Liver (tissue), 8 donors: ENCODE measurements at regions not wholly inside any gene's neighbourhood (a gene's known extent, or its start where the extent isn't known, plus 50 kb on each side); places are given as distances from the start of the nearest gene placed in this dataset.

Source experiments
- DNase-seq: peaks from one replicate; pipeline ENCODE4 v3.0.0-alpha.2; 2017; ENCODE audit warnings: low spot score
- H3K27ac ChIP-seq, 2 donors: one replicate each; pipeline ENCODE4 v1.7.0; 2013; ENCODE audit warnings: inconsistent platforms in 2 of 2, low read length in 2 of 2, control low read depth in 1 of 2, low read depth in 1 of 2, mild to moderate bottlenecking in 1 of 2
- H3K27me3 ChIP-seq, 4 donors: one replicate each; pipeline versions ENCODE4 v1.6.1 to v1.7.0; 2013; ENCODE audit warnings: low read length in 3 of 4, inconsistent platforms in 1 of 4, mild to moderate bottlenecking in 1 of 4, moderate library complexity in 1 of 4; ENCODE audit not compliant: control insufficient read depth in 4 of 4, insufficient read depth in 4 of 4
- H3K36me3 ChIP-seq, 4 donors: one replicate each; pipeline versions ENCODE4 v1.6.1 to v1.7.0; 2013; ENCODE audit warnings: low read length in 3 of 4, mild to moderate bottlenecking in 3 of 4, low read depth in 1 of 4, moderate library complexity in 1 of 4; ENCODE audit not compliant: control insufficient read depth in 4 of 4, insufficient read depth in 3 of 4
- H3K4me1 ChIP-seq, 4 donors: one replicate each; pipeline versions ENCODE4 v1.6.1 to v1.7.0; 2013; ENCODE audit warnings: low read length in 3 of 4, mild to moderate bottlenecking in 3 of 4, moderate library complexity in 1 of 4; ENCODE audit not compliant: control insufficient read depth in 4 of 4, insufficient read depth in 4 of 4
- H3K4me3 ChIP-seq, 3 donors: one replicate each; pipeline versions ENCODE4 v1.6.1 to v1.7.0; 2013; ENCODE audit warnings: low read length in 3 of 3, control low read depth in 1 of 3, low read depth in 1 of 3, mild to moderate bottlenecking in 1 of 3
- H3K9ac ChIP-seq, 2 donors: one replicate each; pipeline ENCODE4 v1.7.0; 2013; ENCODE audit warnings: low read length in 2 of 2, mild to moderate bottlenecking in 2 of 2, moderate library complexity in 2 of 2, control low read depth in 1 of 2, low read depth in 1 of 2
- H3K9me3 ChIP-seq, 4 donors: one replicate each; pipeline versions ENCODE4 v1.6.1 to v1.7.0; 2013; ENCODE audit warnings: low read length in 3 of 4; ENCODE audit not compliant: control insufficient read depth in 4 of 4
- EGR1 ChIP-seq, 2 donors: IDR thresholded peaks; 2 replicates each; pipeline ENCODE4 v1.6.1; 2016 to 2018; ENCODE audit warnings: antibody characterized with exemption in 2 of 2, low read depth in 2 of 2
- FOXA1 ChIP-seq: IDR thresholded peaks from 2 replicates; pipeline ENCODE4 v1.6.1; 2016; ENCODE audit warnings: antibody characterized with exemption
- FOXA2 ChIP-seq: IDR thresholded peaks from 2 replicates; pipeline ENCODE4 v1.6.1; 2016; ENCODE audit warnings: antibody characterized with exemption
- GABPA ChIP-seq, 2 donors: IDR thresholded peaks in 1 of 2; conservative IDR thresholded peaks in 1 of 2; 2 replicates each; pipeline ENCODE4 v1.6.1; 2016; ENCODE audit warnings: antibody characterized with exemption in 2 of 2, mild to moderate bottlenecking in 1 of 2, moderate library complexity in 1 of 2
- HNF4A ChIP-seq, 2 donors: conservative IDR thresholded peaks; 2 replicates each; pipeline ENCODE4 v1.6.1; 2016; ENCODE audit warnings: antibody characterized with exemption in 2 of 2, mild to moderate bottlenecking in 2 of 2
- NR2F2 ChIP-seq: IDR thresholded peaks from 2 replicates; pipeline ENCODE4 v1.6.1; 2016; ENCODE audit warnings: antibody characterized with exemption
- SP1 ChIP-seq: IDR thresholded peaks from 2 replicates; pipeline ENCODE4 v1.6.1; 2018; ENCODE audit warnings: antibody characterized with exemption, mild to moderate bottlenecking
- TAF1 ChIP-seq: conservative IDR thresholded peaks from 2 replicates; pipeline ENCODE4 v1.6.1; 2016; ENCODE audit warnings: antibody characterized with exemption, mild to moderate bottlenecking
- YY1 ChIP-seq: IDR thresholded peaks from 2 replicates; pipeline ENCODE4 v1.6.1; 2016; ENCODE audit warnings: antibody characterized with exemption, mild to moderate bottlenecking
- WGBS: extraction: QIAGEN DNeasy Blood & Tissue Kit; methylation state at CpG from one replicate; pipeline ENCODE4 v1.1.7; 2013; 5-methylcytosine and 5-hydroxymethylcytosine counted together
- TF ChIP-seq, protein P1 (sequence below): fragments of 150-350 bp; IDR thresholded peaks from 2 replicates; pipeline ENCODE4 v1.5.1; 2017; ENCODE audit warnings: improper control_type of control experiment, low read depth, low read length; ENCODE audit not compliant: missing input control
- TF ChIP-seq, protein P2 (sequence below): IDR thresholded peaks from 2 replicates; pipeline ENCODE4 v1.6.1; 2016; ENCODE audit warnings: antibody characterized with exemption
- TF ChIP-seq, protein P3 (sequence below): IDR thresholded peaks from 2 replicates; pipeline ENCODE4 v1.6.1; 2016; ENCODE audit warnings: antibody characterized with exemption
- TF ChIP-seq, protein P4 (sequence below): IDR thresholded peaks from 2 replicates; pipeline ENCODE4 v1.6.1; 2016; ENCODE audit warnings: antibody characterized with exemption
- TF ChIP-seq, protein P5 (sequence below): IDR thresholded peaks from 2 replicates; pipeline ENCODE4 v1.6.1; 2016; ENCODE audit warnings: antibody characterized with exemption, mild to moderate bottlenecking
- donor health status: healthy.
- donor health status: healthy.
- donor health status: healthy.
- donor health status: healthy.
- donor health status: healthy.

DNA sequence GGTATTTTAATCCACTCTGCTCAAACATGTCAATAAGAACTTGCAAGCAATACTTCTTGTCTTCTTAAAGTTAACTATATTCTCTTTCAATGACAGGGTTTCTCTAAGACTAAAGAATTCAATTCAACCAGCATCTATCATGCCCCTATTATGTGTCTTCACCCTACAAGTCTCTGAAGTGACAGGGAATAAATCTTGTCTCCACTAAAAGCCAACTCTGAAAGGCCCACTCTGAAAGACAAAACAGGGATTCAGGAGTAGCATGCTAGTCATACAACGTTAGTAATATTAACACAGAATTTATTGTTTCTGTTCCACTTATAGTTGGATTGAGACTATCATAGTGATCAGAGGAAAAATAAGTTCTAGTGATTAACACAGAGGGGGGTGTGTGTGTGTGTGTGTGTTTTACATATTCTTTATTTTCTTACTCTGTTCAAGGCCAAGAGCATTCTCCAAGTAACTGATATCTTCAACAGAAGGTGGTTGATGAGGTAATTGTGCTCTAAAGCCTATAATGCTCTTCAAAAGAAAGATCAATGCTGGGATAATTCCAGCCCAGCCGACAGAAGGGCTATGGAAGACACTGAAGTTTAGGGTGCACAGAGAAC, 122.4 kb upstream of the DCLK2 start:
- no peak overlapping the region for H3K4me3 ChIP-seq
- no peak overlapping the region for H3K27ac ChIP-seq
- no peak for DNase-seq
- H3K36me3 ChIP-seq, result no peaks in the 10 kb centered on the region
- 78% methylated on average over 2 of the region's 2 CpGs for WGBS
- H3K27me3 ChIP-seq, result no peaks in the 10 kb centered on the region
- TF ChIP-seq, protein P1, sequence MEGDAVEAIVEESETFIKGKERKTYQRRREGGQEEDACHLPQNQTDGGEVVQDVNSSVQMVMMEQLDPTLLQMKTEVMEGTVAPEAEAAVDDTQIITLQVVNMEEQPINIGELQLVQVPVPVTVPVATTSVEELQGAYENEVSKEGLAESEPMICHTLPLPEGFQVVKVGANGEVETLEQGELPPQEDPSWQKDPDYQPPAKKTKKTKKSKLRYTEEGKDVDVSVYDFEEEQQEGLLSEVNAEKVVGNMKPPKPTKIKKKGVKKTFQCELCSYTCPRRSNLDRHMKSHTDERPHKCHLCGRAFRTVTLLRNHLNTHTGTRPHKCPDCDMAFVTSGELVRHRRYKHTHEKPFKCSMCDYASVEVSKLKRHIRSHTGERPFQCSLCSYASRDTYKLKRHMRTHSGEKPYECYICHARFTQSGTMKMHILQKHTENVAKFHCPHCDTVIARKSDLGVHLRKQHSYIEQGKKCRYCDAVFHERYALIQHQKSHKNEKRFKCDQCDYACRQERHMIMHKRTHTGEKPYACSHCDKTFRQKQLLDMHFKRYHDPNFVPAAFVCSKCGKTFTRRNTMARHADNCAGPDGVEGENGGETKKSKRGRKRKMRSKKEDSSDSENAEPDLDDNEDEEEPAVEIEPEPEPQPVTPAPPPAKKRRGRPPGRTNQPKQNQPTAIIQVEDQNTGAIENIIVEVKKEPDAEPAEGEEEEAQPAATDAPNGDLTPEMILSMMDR, result no peak
- TF ChIP-seq GABPA (IDR thresholded peaks at IDR 0.05 in 1 of 2, conservative IDR thresholded peaks at IDR 0.05 in 1 of 2), result no peak
- TF ChIP-seq, protein P2, sequence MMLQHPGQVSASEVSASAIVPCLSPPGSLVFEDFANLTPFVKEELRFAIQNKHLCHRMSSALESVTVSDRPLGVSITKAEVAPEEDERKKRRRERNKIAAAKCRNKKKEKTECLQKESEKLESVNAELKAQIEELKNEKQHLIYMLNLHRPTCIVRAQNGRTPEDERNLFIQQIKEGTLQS, result no peak
- H3K9me3 ChIP-seq, result no peaks in the 10 kb centered on the region
- no peak overlapping the region for H3K9ac ChIP-seq
- no peaks in the 10 kb centered on the region for H3K4me1 ChIP-seq

DNA sequence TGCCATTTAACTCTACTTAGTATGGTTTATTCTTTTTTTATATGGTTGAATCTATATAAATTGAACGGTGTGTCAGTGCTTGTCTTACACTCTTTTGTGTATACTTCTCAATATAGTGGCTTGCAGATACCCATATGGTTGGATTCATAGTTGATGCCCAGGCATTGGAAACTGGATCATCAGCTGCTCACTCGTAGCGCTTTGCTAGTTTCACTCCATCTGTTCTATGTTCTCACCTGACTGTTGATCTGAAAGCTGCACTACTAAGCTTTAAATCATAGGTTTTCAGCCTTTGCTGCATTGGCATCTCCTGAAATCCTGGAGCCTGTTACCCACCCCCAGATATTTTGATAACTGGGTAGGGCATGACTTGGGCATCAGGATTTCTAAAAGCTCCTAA, 121.6 kb upstream of the DCLK2 start:
- Histone ChIP-seq H3K27ac (no peak overlapping the region), H3K27me3 (no peaks in the 10 kb centered on the region), H3K4me1 (no peaks in the 10 kb centered on the region), H3K9me3 (no peaks in the 10 kb centered on the region), H3K36me3 (no peaks in the 10 kb centered on the region), H3K4me3 (no peak overlapping the region), H3K9ac (no peak overlapping the region)
- TF ChIP-seq FOXA2, result no peak
- WGBS, result 92% methylated on average over 3 of the region's 3 CpGs
- DNase-seq, result no peak

DNA sequence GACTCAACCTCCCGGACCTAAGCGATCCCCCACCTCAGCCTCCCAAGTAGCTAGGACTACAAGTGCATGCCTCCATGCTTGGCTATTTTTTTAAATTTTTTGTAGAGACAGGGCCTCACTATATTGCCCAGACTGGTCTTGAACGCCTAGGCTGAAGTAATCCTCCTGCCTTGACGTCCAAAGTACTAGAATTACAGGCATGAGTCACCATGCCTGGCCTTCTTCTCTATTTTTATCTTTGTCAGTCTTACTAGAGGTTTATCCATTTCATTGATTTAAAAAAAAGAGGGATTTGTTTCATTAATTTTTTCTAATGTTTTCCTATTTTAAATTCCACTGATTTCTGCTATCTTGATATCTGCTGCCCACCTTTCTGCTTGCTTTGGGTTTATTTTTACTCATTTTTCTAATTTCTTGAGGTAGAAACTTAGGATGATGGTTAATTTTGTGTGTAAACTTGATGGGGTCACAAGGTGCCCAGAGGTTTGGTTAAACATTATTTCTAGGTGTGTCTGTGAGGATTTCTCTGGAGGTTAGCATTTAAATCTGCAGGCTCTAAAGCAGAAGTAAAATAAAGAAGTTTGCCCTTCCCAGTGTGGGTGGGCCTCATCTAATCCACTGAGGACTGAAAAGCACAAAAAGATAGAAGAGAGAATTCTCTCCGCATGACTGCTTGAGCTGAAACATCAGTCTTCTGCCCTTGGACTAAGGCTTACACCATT, 116.2 kb upstream of the DCLK2 start:
- no peaks in the 10 kb centered on the region for H3K27me3 ChIP-seq
- 78% methylated on average over 5 of the region's 5 CpGs for WGBS
- no peak for DNase-seq

More for the DNA sequence above, 116.2 kb upstream of the DCLK2 start:
- no peaks in the 10 kb centered on the region for H3K9me3 ChIP-seq
- H3K27ac ChIP-seq, result no peak overlapping the region
- H3K4me1 ChIP-seq, result no peaks in the 10 kb centered on the region
- H3K9ac ChIP-seq, result no peak overlapping the region
- TF ChIP-seq YY1, result no peak
- no peak for TF ChIP-seq TAF1
- TF ChIP-seq FOXA2, result no peak
- TF ChIP-seq NR2F2, result no peak
- TF ChIP-seq, protein P3, sequence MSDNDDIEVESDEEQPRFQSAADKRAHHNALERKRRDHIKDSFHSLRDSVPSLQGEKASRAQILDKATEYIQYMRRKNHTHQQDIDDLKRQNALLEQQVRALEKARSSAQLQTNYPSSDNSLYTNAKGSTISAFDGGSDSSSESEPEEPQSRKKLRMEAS, result no peak
- no peak for TF ChIP-seq FOXA1
- no peak for TF ChIP-seq HNF4A (conservative IDR thresholded peaks at IDR 0.05)
- no peak for TF ChIP-seq GABPA (IDR thresholded peaks at IDR 0.05 in 1 of 2, conservative IDR thresholded peaks at IDR 0.05 in 1 of 2)
- TF ChIP-seq EGR1 (IDR thresholded peaks at IDR 0.05; ENCODE audit: low read depth in 2 of 2), result no peak
- TF ChIP-seq, protein P4, sequence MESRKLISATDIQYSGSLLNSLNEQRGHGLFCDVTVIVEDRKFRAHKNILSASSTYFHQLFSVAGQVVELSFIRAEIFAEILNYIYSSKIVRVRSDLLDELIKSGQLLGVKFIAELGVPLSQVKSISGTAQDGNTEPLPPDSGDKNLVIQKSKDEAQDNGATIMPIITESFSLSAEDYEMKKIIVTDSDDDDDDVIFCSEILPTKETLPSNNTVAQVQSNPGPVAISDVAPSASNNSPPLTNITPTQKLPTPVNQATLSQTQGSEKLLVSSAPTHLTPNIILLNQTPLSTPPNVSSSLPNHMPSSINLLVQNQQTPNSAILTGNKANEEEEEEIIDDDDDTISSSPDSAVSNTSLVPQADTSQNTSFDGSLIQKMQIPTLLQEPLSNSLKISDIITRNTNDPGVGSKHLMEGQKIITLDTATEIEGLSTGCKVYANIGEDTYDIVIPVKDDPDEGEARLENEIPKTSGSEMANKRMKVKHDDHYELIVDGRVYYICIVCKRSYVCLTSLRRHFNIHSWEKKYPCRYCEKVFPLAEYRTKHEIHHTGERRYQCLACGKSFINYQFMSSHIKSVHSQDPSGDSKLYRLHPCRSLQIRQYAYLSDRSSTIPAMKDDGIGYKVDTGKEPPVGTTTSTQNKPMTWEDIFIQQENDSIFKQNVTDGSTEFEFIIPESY, result no peak
- TF ChIP-seq, protein P5, sequence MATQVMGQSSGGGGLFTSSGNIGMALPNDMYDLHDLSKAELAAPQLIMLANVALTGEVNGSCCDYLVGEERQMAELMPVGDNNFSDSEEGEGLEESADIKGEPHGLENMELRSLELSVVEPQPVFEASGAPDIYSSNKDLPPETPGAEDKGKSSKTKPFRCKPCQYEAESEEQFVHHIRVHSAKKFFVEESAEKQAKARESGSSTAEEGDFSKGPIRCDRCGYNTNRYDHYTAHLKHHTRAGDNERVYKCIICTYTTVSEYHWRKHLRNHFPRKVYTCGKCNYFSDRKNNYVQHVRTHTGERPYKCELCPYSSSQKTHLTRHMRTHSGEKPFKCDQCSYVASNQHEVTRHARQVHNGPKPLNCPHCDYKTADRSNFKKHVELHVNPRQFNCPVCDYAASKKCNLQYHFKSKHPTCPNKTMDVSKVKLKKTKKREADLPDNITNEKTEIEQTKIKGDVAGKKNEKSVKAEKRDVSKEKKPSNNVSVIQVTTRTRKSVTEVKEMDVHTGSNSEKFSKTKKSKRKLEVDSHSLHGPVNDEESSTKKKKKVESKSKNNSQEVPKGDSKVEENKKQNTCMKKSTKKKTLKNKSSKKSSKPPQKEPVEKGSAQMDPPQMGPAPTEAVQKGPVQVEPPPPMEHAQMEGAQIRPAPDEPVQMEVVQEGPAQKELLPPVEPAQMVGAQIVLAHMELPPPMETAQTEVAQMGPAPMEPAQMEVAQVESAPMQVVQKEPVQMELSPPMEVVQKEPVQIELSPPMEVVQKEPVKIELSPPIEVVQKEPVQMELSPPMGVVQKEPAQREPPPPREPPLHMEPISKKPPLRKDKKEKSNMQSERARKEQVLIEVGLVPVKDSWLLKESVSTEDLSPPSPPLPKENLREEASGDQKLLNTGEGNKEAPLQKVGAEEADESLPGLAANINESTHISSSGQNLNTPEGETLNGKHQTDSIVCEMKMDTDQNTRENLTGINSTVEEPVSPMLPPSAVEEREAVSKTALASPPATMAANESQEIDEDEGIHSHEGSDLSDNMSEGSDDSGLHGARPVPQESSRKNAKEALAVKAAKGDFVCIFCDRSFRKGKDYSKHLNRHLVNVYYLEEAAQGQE, result no peak
- no peak for TF ChIP-seq SP1
- H3K36me3 ChIP-seq, result no peaks in the 10 kb centered on the region
- H3K4me3 ChIP-seq, result no peak overlapping the region
